Common myeloid progenitor, CD34-positive (primary cell): ENCODE measurements at regions not wholly inside any gene's neighbourhood (a gene's known extent, or its start where the extent isn't known, plus 50 kb on each side); places are given as distances from the start of the nearest gene placed in this dataset.

Experiments used
- CTCF ChIA-PET: fragments of 350-600 bp; sonication (Branson Sonifier 250); formaldehyde crosslinking; loops from one replicate; lab custom pipeline; 2021; ENCODE audit warnings: antibody characterized with exemption; lab: Charles Lee
- POLR2A ChIA-PET: fragments of 350-600 bp; sonication (Branson Sonifier 250); formaldehyde crosslinking; loops from one replicate; lab custom pipeline; 2021; ENCODE audit warnings: antibody characterized with exemption; lab: Charles Lee
- DNase-seq, 3 donors: peaks; one replicate each; pipeline versions ENCODE4 v3.0.0 to v3.0.0-alpha.2; 2013
- H3K27ac ChIP-seq, 2 experiments: 1 replicate in 1 of 2; 2 replicates in 1 of 2; pipeline ENCODE4 v1.7.0; 2013; ENCODE audit warnings: inconsistent platforms in 2 of 2, low read length in 2 of 2, mild to moderate bottlenecking in 2 of 2, low read depth in 1 of 2, moderate library complexity in 1 of 2; ENCODE audit not compliant: severe bottlenecking in 2 of 2, insufficient read depth in 1 of 2, poor library complexity in 1 of 2
- H3K27me3 ChIP-seq, 5 experiments: replicated peaks in 2 of 5; 1 replicate in 3 of 5; 2 replicates in 2 of 5; pipeline versions ENCODE4 v1.6.1 to v1.7.0; 2013; ENCODE audit warnings: low read length in 4 of 5, mild to moderate bottlenecking in 2 of 5, moderate library complexity in 2 of 5, inconsistent platforms in 1 of 5; ENCODE audit not compliant: insufficient read depth in 5 of 5, control insufficient read depth in 4 of 5
- H3K36me3 ChIP-seq, 4 experiments: 1 replicate in 2 of 4; 2 replicates in 2 of 4; pipeline versions ENCODE4 v1.6.1 to v1.7.0; 2013; ENCODE audit warnings: low read length in 3 of 4, control low read depth in 1 of 4, mild to moderate bottlenecking in 1 of 4; ENCODE audit not compliant: control insufficient read depth in 4 of 4, insufficient read depth in 4 of 4
- H3K4me1 ChIP-seq, 4 experiments: 1 replicate in 3 of 4; 2 replicates in 1 of 4; pipeline versions ENCODE4 v1.6.1 to v1.7.1; 2013; ENCODE audit warnings: low read length in 3 of 4, mild to moderate bottlenecking in 3 of 4, control low read depth in 1 of 4, inconsistent platforms in 1 of 4, moderate library complexity in 1 of 4; ENCODE audit not compliant: control insufficient read depth in 4 of 4, insufficient read depth in 4 of 4; ENCODE audit errors: control extremely low read depth in 1 of 4
- H3K4me3 ChIP-seq, 7 experiments: 1 replicate in 4 of 7; 2 replicates in 3 of 7; pipeline versions ENCODE4 v1.5.1 to v1.7.0; 2013; ENCODE audit warnings: mild to moderate bottlenecking in 7 of 7, low read length in 6 of 7, moderate library complexity in 6 of 7, inconsistent platforms in 2 of 7, low read depth in 2 of 7, control low read depth in 1 of 7; ENCODE audit not compliant: insufficient read depth in 4 of 7, control insufficient read depth in 1 of 7; ENCODE audit errors: extremely low read depth in 1 of 7
- H3K9me3 ChIP-seq, 5 experiments: 1 replicate in 4 of 5; 2 replicates in 1 of 5; pipeline versions ENCODE4 v1.6.1 to v1.7.1; 2013; ENCODE audit warnings: low read length in 4 of 5, mild to moderate bottlenecking in 2 of 5, inconsistent platforms in 1 of 5, low read depth in 1 of 5, moderate library complexity in 1 of 5; ENCODE audit not compliant: control insufficient read depth in 4 of 5, insufficient read depth in 2 of 5; ENCODE audit errors: control extremely low read depth in 1 of 5
- WGBS: methylation state at CpG from one replicate; pipeline ENCODE4 v1.1.5; 2013; ENCODE audit not compliant: insufficient coverage; 5-methylcytosine and 5-hydroxymethylcytosine counted together

- Histone ChIP-seq H3K36me3 (peaks cover 0 to 6% (median 4%) of the 10 kb centered on the region in 4 experiments), H3K9me3 (no peaks in the 10 kb centered on the region), H3K4me1 (no peaks in the 10 kb centered on the region), H3K4me3 (no peak overlapping the region), H3K27ac (no peak overlapping the region), H3K27me3 (no peaks in the 10 kb centered on the region)
- POLR2A ChIA-PET, result no interaction called here
- no CpG with 5 or more reads among the region's 4 CpGs for WGBS
- no peak for DNase-seq
- CTCF ChIA-PET, result no interaction called here
Observed at GRCh38 chr1:239884796-239885195, 206.9 kb upstream of the FMN2 start.

- DNase-seq, result no peak
- H3K4me1 ChIP-seq, result no peaks in the 10 kb centered on the region
- 100% methylated on average over 3 of the region's 5 CpGs for WGBS
- H3K27me3 ChIP-seq, result no peaks in the 10 kb centered on the region
- CTCF ChIA-PET, result interaction anchor here (0.6 kb wide), 1 partner anchor 176 kb away, joined by 3 read pairs; no protein-coding TSS in a partner anchor
- POLR2A ChIA-PET, result interaction anchor here (0.7 kb wide), 1 partner anchor 931 kb away, joined by 3 read pairs; no protein-coding TSS in a partner anchor
- no peaks in the 10 kb centered on the region for H3K9me3 ChIP-seq
- no peak overlapping the region for H3K27ac ChIP-seq
- no peak overlapping the region for H3K4me3 ChIP-seq
- peaks cover 0 to 6% (median 2%) of the 10 kb centered on the region in 4 experiments for H3K36me3 ChIP-seq
Observed at GRCh38 chr1:239886266-239886665, 205.4 kb upstream of the FMN2 start.

GRCh38 chr1:239888639-239889038 is 203.0 kb upstream of the FMN2 start:
- CTCF ChIA-PET, result interaction anchor here (1.1 to 1.4 kb wide), 2 partner anchors 9 to 530 kb away, joined by 3 to 4 read pairs; no protein-coding TSS in a partner anchor

GRCh38 chr1:239891621-239892358 is 199.9 kb upstream of the FMN2 start:
- no peaks in the 10 kb centered on the region for H3K27me3 ChIP-seq
- no peak overlapping the region for H3K27ac ChIP-seq
- peaks cover 0 to 6% (median 3%) of the 10 kb centered on the region in 4 experiments for H3K36me3 ChIP-seq
- H3K9me3 ChIP-seq, result no peaks in the 10 kb centered on the region
- H3K4me1 ChIP-seq, result peaks cover 0 to 3% (median 0%) of the 10 kb centered on the region in 4 experiments
- peak in 2 of 3 donors; percentile 48 to 50 for DNase-seq
- 100% methylated on average over 2 of the region's 5 CpGs for WGBS
- H3K4me3 ChIP-seq, result no peak overlapping the region
- CTCF ChIA-PET, result interaction anchor here (0.6 to 1.1 kb wide), 3 partner anchors 13 to 582 kb away, joined by 3 to 4 read pairs (median 3); no protein-coding TSS in a partner anchor
- POLR2A ChIA-PET, result no interaction called here

More at GRCh38 chr1:239888639-239889038, 203.0 kb upstream of the FMN2 start:
- no peak overlapping the region for H3K4me3 ChIP-seq
- WGBS, result 100% methylated on average over 2 of the region's 4 CpGs
- no peak overlapping the region for H3K27ac ChIP-seq
- DNase-seq, result no peak
- no peaks in the 10 kb centered on the region for H3K9me3 ChIP-seq
- peaks cover 0 to 3% (median 0%) of the 10 kb centered on the region in 4 experiments for H3K4me1 ChIP-seq
- POLR2A ChIA-PET, result no interaction called here
- H3K36me3 ChIP-seq, result peaks cover 0 to 6% (median 2%) of the 10 kb centered on the region in 4 experiments
- no peaks in the 10 kb centered on the region for H3K27me3 ChIP-seq

GRCh38 chr1:239892602-239893001 is 199.1 kb upstream of the FMN2 start:
- no peak overlapping the region for H3K4me3 ChIP-seq
- H3K4me1 ChIP-seq, result peaks cover 0 to 7% (median 1%) of the 10 kb centered on the region in 4 experiments
- POLR2A ChIA-PET, result no interaction called here
- no peak overlapping the region for H3K27ac ChIP-seq
- no peak for DNase-seq
- H3K9me3 ChIP-seq, result no peaks in the 10 kb centered on the region
- CTCF ChIA-PET, result interaction anchor here (0.6 to 1.1 kb wide), 4 partner anchors 12 to 582 kb away, joined by 3 to 4 read pairs (median 3); no protein-coding TSS in a partner anchor
- peaks cover 0 to 6% (median 3%) of the 10 kb centered on the region in 4 experiments for H3K36me3 ChIP-seq
- no peaks in the 10 kb centered on the region for H3K27me3 ChIP-seq

GRCh38 chr1:239893127-239893731 is 198.5 kb upstream of the FMN2 start:
- POLR2A ChIA-PET, result no interaction called here
- CTCF ChIA-PET, result interaction anchor here (0.8 kb wide), 1 partner anchor 273 kb away, joined by 3 read pairs; no protein-coding TSS in a partner anchor
- 83% methylated on average over 1 of the region's 3 CpGs for WGBS
- no peak overlapping the region for H3K27ac ChIP-seq
- peaks cover 2 to 11% (median 5%) of the 10 kb centered on the region in 4 experiments for H3K4me1 ChIP-seq
- no peaks in the 10 kb centered on the region for H3K9me3 ChIP-seq
- DNase-seq, result peak; percentile 17 to 80 (median 71)
- no peaks in the 10 kb centered on the region for H3K27me3 ChIP-seq
- H3K4me3 ChIP-seq, result no peak overlapping the region
- peaks cover 0 to 6% (median 3%) of the 10 kb centered on the region in 4 experiments for H3K36me3 ChIP-seq
